Femur (tissue), 1 donor: ENCODE measurements at regions not wholly inside any gene's neighbourhood (a gene's known extent, or its start where the extent isn't known, plus 50 kb on each side); places are given as distances from the start of the nearest gene placed in this dataset.

Experiments used
- DNase-seq: peaks from one replicate; pipeline ENCODE4 v3.0.0-alpha.2; 2017

DNA sequence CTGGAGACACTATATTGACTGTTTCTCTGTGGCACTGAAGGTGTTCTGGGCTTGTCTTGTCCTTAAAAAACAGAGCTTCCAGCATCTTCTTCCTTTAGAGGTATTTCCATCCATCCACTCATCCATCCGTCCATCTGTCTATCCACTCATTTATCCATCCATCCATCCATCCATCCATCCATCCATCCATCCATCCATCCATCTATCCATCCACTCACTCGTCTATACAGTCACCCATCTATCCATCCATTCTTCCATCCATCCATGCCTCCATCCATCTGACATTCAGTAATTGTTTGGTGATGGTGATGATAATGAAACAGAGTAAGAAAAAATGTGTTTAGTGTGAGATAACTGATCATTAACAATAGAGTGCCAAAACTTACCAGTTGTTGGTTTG, 334.8 kb downstream of the NSG2 start:
- DNase-seq: no peak

DNA sequence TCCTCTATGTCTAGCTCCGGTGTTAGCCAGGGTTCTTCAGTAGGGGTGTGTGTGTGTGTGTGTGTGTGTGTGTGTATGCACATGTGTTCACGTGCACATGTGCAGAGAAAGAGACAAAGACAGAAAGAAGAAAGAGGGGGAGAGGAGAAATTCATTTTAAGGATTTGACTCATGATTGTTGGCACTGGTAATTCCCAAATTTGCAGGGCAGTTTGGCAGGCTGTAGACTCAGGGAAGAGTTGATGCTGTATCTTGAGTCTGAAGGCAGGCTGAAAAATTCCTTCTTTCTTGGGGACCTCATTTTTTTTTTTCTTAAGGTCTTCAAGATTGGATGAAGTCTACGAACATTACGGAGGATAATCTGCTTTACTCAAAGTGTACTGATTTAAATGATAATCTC, 335.7 kb downstream of the NSG2 start:
- DNase-seq: no peak

DNA sequence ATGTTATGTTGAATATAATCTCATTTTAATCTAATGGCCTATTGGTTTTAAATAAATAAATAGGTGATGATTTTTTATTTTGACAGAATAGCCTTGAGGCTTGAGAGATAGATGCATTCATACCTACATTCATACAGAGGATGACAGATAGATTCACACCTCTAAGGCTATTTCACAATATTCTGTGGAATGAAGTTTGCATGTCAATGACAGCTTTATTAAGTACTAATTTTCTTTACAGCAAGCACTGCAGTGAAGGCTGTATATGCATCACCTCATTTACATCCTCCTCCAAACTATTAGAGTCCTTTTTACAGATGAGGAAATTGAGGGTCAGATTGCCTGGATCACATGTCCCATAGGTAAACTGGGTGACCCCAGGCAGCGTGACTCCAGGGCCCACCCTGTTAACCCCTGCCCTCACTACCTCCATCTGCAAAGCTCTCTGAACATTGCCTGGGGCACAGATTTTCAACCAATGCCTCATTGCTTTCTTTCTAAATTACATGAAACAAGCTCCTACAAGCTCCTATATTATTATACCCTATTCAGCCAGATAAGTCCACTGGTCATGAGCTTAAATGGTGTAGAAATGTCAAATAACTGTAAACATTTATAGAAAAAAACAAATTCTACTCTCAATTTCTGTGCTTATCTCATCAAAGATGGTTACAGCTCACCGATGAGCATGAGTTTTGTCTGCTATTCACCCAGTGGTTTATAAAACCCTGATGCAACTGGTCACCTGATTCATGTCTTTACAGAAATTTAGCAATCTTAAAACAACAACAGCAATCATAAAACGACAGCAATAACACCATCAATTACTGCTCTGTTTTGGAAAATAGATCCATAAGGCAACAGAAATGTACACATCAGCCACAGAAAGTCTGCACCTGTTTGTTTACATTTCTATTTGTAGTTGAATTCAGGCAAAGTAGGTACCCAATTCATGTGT, 338.0 kb downstream of the NSG2 start:
- no peak for DNase-seq

DNA sequence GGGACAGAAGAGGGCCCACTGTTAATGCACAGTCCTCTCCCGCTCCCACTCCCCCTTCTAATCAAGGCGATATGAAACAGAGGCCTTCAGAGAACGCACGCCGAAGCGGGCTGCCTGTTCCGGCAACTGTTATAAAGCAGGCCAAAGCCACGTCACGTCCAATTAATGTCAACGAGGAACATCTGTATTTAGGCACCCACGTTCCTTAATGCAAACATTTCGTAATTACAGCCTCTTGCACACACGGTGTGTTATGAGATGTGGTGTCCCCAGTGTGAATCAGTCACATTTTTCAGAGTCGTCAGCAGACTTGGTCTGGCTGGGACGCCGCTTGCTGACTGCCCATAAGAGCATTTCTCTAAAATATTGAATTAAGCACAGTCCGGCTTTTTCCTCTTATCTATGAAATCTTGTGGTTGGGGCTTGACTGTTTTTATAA, 339.0 kb downstream of the NSG2 start:
- peak; percentile 28 for DNase-seq

DNA sequence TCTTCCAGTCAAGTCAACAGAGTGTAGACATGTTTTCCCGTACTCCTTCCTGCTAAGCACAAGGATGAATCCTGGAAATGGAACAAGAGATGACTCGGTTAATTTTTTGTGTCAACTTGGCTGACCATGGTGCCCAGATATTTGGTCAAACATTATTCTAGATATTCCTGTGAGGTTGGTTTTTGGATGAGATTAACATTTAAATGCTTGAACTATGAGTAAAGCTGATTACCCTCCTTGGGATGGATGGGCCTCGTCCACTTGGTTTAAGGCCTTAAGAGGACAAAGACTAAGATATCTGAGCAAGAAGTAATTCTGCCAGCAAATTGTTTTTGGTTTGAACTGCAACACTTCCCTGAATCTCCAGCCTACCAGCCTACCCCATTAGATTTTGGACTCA, 338.1 kb upstream of the MSX2 start:
- DNase-seq: no peak

DNA sequence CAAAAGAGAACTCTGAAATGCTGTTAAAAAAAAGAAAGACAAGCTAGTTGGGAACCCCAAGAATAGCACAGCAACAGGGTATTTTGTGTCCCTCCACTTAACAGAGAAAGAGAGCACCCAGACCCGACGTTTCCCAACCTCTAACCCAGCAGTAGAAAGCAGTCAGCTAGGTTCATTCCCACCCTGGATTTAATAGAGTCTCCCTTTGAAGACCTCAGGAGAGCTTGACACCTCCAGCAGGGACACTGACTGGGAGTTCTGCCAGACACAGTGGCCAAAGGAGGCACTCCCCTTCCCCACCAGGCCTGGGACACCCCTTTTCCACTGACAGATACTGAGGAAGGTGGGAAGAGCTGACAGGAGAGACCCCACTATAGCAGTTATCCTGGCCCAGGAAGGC, 337.5 kb upstream of the MSX2 start:
- DNase-seq: no peak

DNA sequence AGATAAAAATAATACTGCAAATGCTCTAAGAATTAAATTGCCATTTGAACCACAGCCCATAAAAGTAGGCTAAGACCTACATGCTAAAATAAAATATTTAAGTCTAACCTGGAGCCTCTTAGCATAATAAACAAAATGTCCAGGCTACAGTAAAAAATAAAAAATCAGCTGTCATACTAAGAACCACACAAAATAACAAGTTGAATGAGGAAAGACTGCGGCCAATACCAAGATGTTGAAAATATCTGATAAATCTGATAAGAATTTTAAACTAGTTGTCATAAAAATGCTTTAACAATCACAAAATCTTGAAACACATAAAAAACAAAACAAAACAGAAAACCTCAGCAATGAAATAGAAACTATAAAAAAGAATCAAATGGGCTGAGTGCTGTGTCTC, 336.9 kb upstream of the MSX2 start:
- DNase-seq: no peak

DNA sequence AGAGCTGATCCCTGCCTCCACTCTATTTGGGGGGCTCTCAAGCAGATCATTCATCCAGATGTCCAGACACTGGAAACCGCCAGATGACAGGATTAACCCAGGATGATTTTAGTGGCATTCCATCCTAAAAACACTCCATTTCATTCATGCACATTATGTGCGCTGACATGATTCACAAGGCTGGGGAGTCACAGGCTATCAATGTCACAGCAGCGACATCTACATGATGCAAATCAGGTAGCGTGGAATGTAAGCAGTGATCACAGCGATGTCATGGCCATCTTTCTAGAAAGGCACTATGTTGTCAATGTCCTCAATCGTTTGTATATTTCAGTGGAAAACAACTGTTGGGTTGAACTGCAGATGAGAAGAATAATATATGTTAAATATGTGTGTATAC, 331.5 kb upstream of the MSX2 start:
- DNase-seq: no peak

DNA sequence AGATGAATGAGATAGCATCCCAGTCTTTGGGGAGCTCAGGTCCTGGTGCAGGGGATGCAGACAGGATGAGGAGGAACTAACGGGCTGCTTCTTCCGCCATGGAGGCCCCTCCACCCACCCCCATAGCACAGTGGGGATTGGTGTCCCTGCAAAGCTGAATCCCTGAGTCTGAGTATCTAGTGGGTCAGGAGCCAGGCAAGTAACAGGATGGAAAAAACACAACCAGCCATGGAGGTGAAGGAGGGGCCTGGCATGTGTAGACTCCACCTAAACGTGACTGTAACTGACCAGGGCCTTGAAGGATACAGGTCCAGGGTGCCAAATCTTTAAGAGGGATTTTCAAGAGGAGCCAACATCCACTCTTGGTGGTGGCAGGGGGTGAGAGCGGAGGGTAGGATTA, 327.8 kb upstream of the MSX2 start:
- DNase-seq: no peak

DNA sequence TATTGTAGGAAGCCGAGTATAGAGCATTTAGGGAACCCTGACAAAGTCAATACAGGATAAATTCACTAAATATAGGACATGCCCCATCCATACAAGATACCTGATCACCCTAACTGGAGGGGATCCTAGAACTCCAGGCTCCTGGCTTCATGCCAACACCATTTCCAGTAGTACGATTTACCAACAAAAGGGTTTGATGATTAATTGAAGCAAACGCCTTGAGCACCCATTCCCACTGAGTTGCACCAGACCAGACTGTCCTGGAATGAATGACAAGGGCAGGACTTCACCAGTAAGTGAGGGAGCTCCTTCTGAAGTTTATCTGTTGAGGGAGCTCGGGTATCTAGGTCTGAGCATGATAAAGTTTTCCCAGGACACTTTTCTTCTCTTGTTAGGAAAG, 327.2 kb upstream of the MSX2 start:
- no peak for DNase-seq

DNA sequence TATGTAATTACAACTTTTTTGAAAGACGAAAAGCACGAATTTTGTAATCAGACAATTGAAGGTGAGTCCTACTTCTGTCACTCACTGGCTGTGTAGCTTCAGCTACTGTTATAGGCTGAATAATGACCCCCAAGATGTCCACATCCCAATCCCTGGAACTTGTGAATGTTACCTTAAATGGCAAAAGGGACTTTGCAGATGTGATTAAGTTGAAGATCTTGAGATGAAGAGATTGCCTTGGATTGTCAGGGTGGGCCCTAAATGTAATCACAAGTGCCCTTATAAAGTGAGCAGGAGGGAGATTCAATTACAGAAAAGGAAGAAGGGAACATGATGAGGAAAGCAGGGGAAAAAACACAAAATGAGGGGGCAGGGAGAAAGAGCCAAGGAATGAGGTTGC, 326.2 kb upstream of the MSX2 start:
- DNase-seq: no peak

DNA sequence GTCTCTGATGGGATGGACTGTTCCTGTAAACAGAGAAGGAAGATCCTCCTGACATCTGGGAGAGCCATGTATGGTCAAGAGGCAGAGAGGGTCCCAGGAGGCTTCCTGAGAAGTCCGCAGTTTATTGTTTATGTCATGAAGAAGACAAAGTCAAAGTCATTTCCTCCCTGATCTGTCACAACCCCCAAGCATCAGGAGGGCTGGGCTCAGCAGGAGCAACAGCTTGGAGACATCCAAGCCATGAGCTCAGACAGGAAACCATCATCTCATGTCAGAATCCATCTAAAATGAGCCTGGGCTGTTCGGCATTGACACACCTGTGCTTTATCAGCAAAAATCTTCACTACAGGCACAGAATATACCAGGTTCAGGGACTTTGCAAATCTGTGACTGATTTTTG, 325.0 kb upstream of the MSX2 start:
- DNase-seq: no peak

DNA sequence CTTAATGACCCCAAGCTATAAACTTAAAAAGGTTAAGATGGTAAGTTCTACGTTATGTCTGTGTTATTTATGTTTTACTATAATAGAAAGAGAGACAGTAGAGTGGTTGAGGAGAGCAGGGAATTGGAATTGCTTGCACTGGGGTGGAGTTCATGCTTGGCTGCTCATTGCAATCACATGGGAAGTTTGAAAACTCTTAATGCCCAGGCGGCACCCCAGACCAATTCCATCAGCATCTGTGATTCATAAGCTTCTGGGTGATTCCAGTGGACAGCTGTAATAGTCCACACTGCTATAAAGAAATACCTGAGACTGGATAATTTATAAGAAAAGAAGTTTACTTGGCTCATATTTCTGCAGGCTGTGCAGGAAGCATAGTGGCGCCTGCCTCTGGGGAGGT, 323.9 kb upstream of the MSX2 start:
- no peak for DNase-seq

DNA sequence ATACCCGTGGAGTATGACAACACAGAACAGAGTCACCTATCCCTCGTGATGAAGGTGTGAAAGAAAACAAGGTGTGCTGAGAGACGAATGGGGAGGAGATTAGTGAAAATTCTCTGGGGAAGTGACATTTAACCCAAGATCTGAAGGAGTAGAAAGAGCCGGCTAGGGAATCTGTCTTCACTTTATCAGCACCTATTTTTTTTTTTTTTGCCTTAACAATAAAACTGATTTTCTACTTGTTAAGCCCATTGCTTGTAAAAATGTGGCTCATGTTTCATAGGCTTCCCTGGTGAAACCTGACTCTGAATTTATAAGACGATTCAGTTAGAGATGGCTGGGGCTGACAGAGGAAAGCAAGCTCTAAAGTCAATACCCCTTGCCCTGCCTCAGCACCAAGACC, 322.6 kb upstream of the MSX2 start:
- DNase-seq: no peak

DNA sequence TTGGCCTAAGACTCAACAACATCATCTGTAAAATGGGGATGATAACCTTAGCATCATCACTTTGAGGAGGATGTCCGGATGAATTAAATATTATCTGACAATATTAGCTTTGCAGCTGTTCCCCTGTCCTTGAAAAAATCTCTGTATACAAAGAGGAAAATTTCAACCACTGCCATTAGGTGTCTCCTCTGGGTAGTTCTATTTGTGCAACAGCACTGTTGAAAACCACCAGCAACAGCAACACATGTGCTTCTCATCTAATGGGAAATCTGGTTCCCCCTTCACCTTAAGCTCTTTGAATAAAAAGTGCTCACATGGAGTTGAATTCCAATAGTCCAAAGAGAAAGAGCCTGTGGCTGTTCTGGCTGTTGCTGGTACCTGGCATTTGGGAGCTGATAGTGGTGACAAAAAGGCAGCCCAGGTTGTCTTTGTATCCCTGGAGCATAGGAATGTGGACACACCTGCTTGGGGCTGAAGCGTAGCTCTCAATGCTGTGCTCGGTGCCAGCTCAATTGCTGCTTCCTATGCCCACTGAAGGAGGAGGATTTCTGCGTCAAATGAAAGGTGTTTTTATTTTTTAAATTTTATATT, 322.1 kb upstream of the MSX2 start:
- DNase-seq: no peak

DNA sequence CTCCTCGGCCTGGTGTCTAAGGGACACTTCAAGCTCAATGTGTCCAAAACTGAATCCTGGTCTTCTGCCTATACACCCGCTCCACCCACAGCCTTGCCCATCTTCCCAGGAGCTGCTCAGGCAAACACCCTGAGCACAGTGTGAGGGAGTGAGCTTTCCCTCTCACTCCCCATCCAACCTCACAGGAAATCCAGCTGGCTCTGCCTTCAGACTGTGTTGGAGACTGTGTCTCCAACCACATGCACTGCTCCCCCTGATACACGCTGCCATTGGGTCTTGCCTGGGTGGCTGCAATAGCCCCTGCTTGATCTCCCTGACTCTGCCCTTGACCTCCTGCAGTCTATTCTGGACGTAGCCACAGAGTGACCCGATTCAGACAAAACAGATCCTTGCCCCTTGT, 319.5 kb upstream of the MSX2 start:
- no peak for DNase-seq

DNA sequence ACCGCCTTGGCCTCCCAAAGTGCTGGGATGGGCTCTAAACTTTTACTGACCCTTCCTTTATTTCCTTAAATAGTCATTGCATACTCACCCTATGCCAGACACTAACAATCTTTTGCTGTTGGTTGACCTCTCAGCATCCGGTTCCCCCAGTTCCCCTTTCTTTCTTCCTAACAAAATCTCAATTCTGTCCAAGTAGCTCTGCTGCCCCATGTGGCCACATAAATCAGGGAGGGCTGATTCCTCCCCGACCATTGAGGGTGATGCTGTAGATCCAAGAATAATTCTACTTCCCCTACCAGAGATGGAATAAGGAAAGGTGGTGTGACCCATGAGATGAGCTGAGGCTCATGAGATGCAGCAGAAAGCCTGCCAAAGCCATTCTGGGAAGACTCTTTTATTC, 315.3 kb upstream of the MSX2 start:
- no peak for DNase-seq

DNA sequence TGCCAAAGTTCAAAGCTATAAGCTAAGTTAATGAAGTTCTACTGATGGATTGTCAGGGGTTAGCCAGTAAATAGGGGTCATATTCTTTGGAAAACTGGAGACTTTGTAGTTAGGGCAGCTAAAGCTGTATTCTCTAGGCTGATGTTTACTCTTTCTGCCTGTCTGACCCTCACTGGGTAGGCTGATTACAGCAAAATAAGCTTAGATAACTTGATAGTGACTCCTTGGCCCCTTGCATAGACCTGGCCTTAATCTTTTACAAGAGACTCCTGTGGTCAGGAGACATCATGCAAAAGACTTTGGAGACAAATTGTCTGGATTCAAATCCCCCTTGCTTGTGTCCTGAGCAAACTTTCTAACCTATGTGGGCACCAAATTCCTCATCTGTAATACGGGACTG, 314.4 kb upstream of the MSX2 start:
- DNase-seq: no peak

DNA sequence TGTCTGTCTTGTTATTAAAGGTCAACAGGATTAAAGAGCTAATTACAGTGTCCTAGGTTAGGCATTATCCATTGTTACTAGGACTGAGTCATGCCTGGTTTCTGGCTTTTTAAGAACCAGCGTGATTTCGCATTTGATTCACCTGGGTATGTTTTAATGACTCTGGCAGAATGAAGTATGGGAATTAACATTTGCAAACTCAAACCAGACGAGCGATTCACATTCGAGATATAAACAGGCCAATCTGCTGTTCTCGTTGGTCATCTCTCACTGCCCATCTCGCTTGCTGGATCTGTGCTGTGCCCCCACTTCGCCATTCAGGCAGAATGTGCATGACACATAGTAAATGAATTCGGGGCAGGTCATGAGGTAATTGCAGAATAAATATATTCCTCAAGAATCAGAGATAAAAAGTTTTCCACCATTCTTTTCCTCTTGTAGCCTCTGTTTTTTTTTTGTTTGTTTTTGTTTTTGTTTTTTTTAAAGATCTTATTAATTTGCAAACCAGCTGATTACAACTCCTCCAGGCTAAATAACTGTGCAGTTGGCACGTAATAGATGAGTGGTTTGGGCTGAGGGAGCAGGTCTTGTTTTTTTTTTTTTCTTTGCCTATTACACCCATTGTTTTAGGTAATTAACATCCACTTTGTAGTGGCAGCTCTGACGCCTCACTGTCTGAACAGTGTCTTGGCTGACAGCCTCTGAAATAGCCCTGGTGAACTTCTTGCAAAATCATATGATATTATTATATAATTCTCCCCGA, 313.5 kb upstream of the MSX2 start:
- no peak for DNase-seq

DNA sequence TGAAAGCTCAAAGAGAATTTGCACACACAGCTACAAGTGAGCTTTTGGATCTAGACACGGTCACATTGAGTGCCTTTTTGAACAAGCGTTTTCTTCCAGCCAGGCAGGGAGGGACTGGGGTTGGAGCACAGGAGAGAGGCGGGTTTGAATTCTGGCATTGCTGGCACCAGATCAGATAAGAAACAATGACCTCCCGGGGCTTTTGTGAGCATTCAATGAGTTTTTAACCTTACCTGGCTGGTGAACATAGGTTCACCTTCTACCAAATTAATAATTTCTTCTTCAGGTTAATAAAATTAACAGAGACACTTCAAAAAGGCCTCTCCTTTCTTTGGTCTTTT, 312.9 kb upstream of the MSX2 start:
- DNase-seq: no peak

DNA sequence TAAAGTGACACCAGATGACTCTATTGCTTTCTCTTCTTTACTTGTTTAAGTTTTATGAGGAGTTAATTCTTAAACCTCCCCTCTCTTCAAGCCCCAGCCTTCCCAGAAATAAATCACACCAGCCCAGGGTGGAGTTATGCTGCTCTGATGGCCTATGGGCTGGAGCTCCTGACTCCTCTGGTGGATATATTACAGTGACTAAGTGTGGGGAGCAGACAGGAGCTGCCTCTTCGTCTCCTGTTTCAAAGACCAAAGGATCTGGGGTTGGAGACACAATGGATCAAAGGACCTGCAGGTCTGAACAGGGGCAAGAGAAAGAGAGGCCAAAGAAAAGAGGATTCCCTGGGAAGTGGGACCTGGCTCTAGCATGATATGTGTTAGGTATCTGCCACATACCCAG, 312.0 kb upstream of the MSX2 start:
- no peak for DNase-seq

DNA sequence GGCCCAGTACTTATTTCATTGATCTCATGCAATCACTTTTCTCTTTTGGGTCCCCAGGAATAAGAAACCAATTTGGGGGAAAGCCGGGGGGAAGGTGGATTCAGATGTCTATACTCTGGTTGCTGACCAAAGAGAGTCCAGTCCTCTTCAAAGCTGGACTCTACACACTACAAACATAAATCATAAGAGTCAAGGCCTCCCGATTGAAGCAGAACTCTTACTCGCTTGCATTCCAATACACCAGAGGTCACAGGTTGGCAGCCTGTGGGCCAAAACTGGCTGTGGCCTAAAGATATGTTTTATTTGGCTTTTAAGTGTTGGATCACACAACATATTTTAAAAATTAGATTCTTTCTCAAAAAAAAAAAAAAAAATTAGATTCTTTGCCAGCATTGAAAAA, 311.4 kb upstream of the MSX2 start:
- no peak for DNase-seq

DNA sequence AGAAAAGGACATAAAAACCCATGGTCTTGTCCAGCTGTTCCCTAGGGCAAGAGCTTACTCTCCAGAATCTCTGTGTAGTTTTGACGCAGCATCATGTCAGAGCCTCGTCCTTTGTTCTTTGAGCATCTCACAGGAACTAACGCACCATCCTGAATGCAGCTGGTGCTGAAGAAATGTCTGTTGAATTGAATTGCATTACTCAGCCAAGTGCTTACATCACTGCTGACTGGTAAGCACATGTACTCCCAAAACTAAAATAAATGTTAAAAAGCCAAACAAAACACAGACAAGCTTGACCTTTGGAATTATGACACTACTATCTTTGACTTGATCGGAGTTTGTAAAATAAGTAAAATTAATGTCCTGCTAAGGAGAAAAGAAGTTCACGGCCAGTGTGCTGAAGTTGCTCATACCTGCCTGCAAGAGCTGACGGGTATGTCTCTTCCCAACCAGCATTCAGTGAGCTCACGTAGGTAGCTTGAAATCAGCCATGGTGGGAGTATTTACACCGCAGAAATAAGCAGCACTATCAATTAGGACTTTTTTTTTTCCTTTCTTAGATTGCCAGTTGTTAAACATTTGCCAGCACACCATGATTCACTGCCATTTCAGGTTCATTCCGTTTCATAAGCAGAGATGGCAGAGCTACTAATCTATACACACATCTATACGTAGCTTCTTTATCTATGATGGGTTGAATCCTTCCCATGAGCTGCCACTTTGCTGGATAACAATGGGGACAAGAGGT, 310.6 kb upstream of the MSX2 start:
- no peak for DNase-seq
